Uterus (tissue), 3 donors: ENCODE measurements at regions not wholly inside any gene's neighbourhood (a gene's known extent, or its start where the extent isn't known, plus 50 kb on each side); places are given as distances from the start of the nearest gene placed in this dataset.

Experiments used
- DNase-seq, 2 donors: peaks; one replicate each; pipeline ENCODE4 v3.0.0-alpha.2; 2019 to 2020
- H3K27ac ChIP-seq, 2 donors: fragments of 200-600 bp; sonication (generic); 1 replicate in 1 of 2; 2 replicates in 1 of 2; pipeline ENCODE4 v1.5.1; 2016 to 2018
- H3K27me3 ChIP-seq, 2 donors: fragments of 200-600 bp; sonication (generic); one replicate each; pipeline ENCODE4 v1.5.1; 2018 to 2019; ENCODE audit warnings: control low read depth in 1 of 2
- H3K36me3 ChIP-seq, 2 donors: fragments of 200-600 bp; sonication (generic); one replicate each; pipeline ENCODE4 v1.5.1; 2019; ENCODE audit warnings: control low read depth in 1 of 2
- H3K4me1 ChIP-seq, 2 donors: fragments of 200-600 bp; sonication (generic); one replicate each; pipeline ENCODE4 v1.5.1; 2018 to 2019; ENCODE audit warnings: control low read depth in 1 of 2
- H3K4me3 ChIP-seq, 2 donors: fragments of 200-600 bp; sonication (generic); 1 replicate in 1 of 2; 2 replicates in 1 of 2; pipeline ENCODE4 v1.5.1; 2018 to 2019; ENCODE audit warnings: mild to moderate bottlenecking in 1 of 2
- H3K9me3 ChIP-seq, 2 donors: fragments of 200-600 bp; sonication (generic); one replicate each; pipeline ENCODE4 v1.5.1; 2019; ENCODE audit warnings: control low read depth in 1 of 2
- CTCF ChIP-seq, 4 experiments: fragments of 200-600 bp in 2 of 4; fragments of 450-650 bp in 2 of 4; sonication (generic) in 2 of 4; IDR thresholded peaks; one replicate each; pipeline ENCODE4 v1.5.1; 2016 to 2019; ENCODE audit warnings: antibody characterized with exemption in 4 of 4, mild to moderate bottlenecking in 2 of 4, moderate library complexity in 1 of 4
- POLR2A ChIP-seq, 2 donors: fragments of 450-650 bp; IDR thresholded peaks; one replicate each; pipeline ENCODE4 v1.6.1; 2016; ENCODE audit warnings: antibody characterized with exemption in 2 of 2, mild to moderate bottlenecking in 1 of 2, moderate library complexity in 1 of 2
- intact Hi-C: fragments of 100-400 bp; cut with DNase I; formaldehyde crosslinking; loops from one replicate; pipeline ENCODE4 v1.15.1; 2023; ENCODE audit warnings: low total_unique reads
- donor health status: DM: yes; HTN: yes; CAD: no.

GRCh38 chr4:171588764-171589163, 224.4 kb upstream of the GALNTL6 start:
- no peaks in the 10 kb centered on the region for H3K36me3 ChIP-seq
- intact Hi-C loops, result no loop called here
- no peak overlapping the region for H3K27ac ChIP-seq
- TF ChIP-seq CTCF (IDR thresholded peaks at IDR 0.05) (no peak), POLR2A (IDR thresholded peaks at IDR 0.05) (no peak)
- H3K4me3 ChIP-seq, result no peak overlapping the region
- H3K27me3 ChIP-seq, result no peaks in the 10 kb centered on the region
- no peaks in the 10 kb centered on the region for H3K9me3 ChIP-seq
- no peaks in the 10 kb centered on the region for H3K4me1 ChIP-seq
- DNase-seq, result no peak

- Histone ChIP-seq H3K9me3 (no peaks in the 10 kb centered on the region), H3K4me1 (no peaks in the 10 kb centered on the region), H3K4me3 (no peak overlapping the region), H3K36me3 (no peaks in the 10 kb centered on the region), H3K27me3 (no peaks in the 10 kb centered on the region), H3K27ac (no peak overlapping the region)
- DNase-seq, result no peak
- TF ChIP-seq CTCF (IDR thresholded peaks at IDR 0.05), result no peak
- intact Hi-C loops, result no loop called here
Observed at GRCh38 chr4:171588051-171588545, 225.1 kb upstream of the GALNTL6 start.

- H3K27me3 ChIP-seq, result no peaks in the 10 kb centered on the region
- intact Hi-C loops, result no loop called here
- no peak overlapping the region for H3K4me3 ChIP-seq
- H3K36me3 ChIP-seq, result no peaks in the 10 kb centered on the region
- TF ChIP-seq POLR2A (IDR thresholded peaks at IDR 0.05) (no peak), CTCF (IDR thresholded peaks at IDR 0.05) (no peak)
- H3K27ac ChIP-seq, result no peak overlapping the region
- no peak for DNase-seq
- no peaks in the 10 kb centered on the region for H3K4me1 ChIP-seq
- no peaks in the 10 kb centered on the region for H3K9me3 ChIP-seq
Observed at GRCh38 chr4:171583790-171584189, 229.4 kb upstream of the GALNTL6 start.

- no peak for DNase-seq
- no peaks in the 10 kb centered on the region for H3K27me3 ChIP-seq
- no peaks in the 10 kb centered on the region for H3K4me1 ChIP-seq
- no peaks in the 10 kb centered on the region for H3K9me3 ChIP-seq
- no peak overlapping the region for H3K27ac ChIP-seq
- no peaks in the 10 kb centered on the region for H3K36me3 ChIP-seq
- intact Hi-C loops, result no loop called here
- no peak for TF ChIP-seq POLR2A (IDR thresholded peaks at IDR 0.05)
- TF ChIP-seq CTCF (IDR thresholded peaks at IDR 0.05), result no peak
- no peak overlapping the region for H3K4me3 ChIP-seq
Observed at GRCh38 chr4:171582961-171583581, 230.1 kb upstream of the GALNTL6 start.

- DNase-seq, result no peak
- Histone ChIP-seq H3K4me3 (no peak overlapping the region), H3K4me1 (no peaks in the 10 kb centered on the region), H3K27ac (no peak overlapping the region), H3K27me3 (no peaks in the 10 kb centered on the region), H3K36me3 (no peaks in the 10 kb centered on the region), H3K9me3 (no peaks in the 10 kb centered on the region)
- intact Hi-C loops, result no loop called here
- TF ChIP-seq POLR2A (IDR thresholded peaks at IDR 0.05), result no peak
- TF ChIP-seq CTCF (IDR thresholded peaks at IDR 0.05), result no peak
Observed at GRCh38 chr4:171573181-171573580, 240.0 kb upstream of the GALNTL6 start.
